SK-N-SH treated with all-trans-retinoic acid at 6 μM for 48 hours (cell line): ENCODE measurements at regions not wholly inside any gene's neighbourhood (a gene's known extent, or its start where the extent isn't known, plus 50 kb on each side); places are given as distances from the start of the nearest gene placed in this dataset.

Experiments
- ARNTL ChIP-seq: fragments of 450-650 bp; formaldehyde crosslinking; IDR thresholded peaks from 2 replicates; pipeline ENCODE4 v1.5.0; 2020; ENCODE audit warnings: low read depth, mild to moderate bottlenecking, moderate library complexity, borderline replicate concordance
- BACH2 ChIP-seq: fragments of 250-450 bp; sonication (Bioruptor Pico); IDR thresholded peaks from 2 replicates; pipeline ENCODE4 v1.9.0; 2021; ENCODE audit warnings: mild to moderate bottlenecking, borderline replicate concordance
- SNAI2 ChIP-seq: fragments of 250-450 bp; sonication (Bioruptor Pico); IDR thresholded peaks from 2 replicates; pipeline ENCODE4 v1.5.0; 2020; ENCODE audit warnings: mild to moderate bottlenecking, moderate library complexity
- ZNF70 ChIP-seq: fragments of 450-650 bp; formaldehyde crosslinking; IDR thresholded peaks from 2 replicates; pipeline ENCODE4 v1.5.0; 2020; ENCODE audit warnings: mild to moderate bottlenecking, moderate library complexity
- TF ChIP-seq, protein P1 (sequence below): fragments of 250-450 bp; sonication (Bioruptor Pico); IDR thresholded peaks from 2 replicates; pipeline ENCODE4 v1.8.0; 2021; ENCODE audit warnings: low read depth, mild to moderate bottlenecking, moderate library complexity, borderline replicate concordance
- TF ChIP-seq, protein P2 (sequence below): fragments of 250-450 bp; sonication (Bioruptor Pico); IDR thresholded peaks from 2 replicates; pipeline ENCODE4 v1.8.0; 2020; ENCODE audit warnings: mild to moderate bottlenecking, moderate library complexity, borderline replicate concordance

DNA sequence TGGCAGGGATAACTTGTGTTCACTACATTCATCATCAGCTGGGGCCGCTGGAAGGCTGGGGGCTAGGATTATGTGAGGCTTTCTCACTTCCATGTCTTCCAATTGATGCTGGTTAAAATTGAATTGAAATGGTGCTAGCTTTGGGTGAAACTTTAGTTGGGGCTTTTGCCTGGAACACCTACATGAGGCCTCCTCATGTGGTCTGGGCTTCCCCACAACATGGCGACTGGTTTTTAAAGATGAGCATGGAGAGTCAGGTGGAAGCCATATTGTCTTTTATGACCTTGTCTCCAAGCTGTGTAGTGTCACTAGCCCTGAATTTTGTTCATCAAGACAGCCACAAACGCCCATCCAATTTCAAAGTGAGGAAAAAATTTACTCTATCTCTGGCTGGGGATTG, 1033.9 kb downstream of the TYW1 start:
- no peak for TF ChIP-seq SNAI2
- TF ChIP-seq, protein P1, sequence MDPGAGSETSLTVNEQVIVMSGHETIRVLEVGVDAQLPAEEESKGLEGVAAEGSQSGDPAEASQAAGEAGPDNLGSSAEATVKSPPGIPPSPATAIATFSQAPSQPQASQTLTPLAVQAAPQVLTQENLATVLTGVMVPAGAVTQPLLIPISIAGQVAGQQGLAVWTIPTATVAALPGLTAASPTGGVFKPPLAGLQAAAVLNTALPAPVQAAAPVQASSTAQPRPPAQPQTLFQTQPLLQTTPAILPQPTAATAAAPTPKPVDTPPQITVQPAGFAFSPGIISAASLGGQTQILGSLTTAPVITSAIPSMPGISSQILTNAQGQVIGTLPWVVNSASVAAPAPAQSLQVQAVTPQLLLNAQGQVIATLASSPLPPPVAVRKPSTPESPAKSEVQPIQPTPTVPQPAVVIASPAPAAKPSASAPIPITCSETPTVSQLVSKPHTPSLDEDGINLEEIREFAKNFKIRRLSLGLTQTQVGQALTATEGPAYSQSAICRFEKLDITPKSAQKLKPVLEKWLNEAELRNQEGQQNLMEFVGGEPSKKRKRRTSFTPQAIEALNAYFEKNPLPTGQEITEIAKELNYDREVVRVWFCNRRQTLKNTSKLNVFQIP (CRISPR knock-in tag), result no peak
- no peak for TF ChIP-seq BACH2 (CRISPR knock-in tag)
- TF ChIP-seq, protein P2, sequence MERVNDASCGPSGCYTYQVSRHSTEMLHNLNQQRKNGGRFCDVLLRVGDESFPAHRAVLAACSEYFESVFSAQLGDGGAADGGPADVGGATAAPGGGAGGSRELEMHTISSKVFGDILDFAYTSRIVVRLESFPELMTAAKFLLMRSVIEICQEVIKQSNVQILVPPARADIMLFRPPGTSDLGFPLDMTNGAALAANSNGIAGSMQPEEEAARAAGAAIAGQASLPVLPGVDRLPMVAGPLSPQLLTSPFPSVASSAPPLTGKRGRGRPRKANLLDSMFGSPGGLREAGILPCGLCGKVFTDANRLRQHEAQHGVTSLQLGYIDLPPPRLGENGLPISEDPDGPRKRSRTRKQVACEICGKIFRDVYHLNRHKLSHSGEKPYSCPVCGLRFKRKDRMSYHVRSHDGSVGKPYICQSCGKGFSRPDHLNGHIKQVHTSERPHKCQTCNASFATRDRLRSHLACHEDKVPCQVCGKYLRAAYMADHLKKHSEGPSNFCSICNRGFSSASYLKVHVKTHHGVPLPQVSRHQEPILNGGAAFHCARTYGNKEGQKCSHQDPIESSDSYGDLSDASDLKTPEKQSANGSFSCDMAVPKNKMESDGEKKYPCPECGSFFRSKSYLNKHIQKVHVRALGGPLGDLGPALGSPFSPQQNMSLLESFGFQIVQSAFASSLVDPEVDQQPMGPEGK (CRISPR knock-in tag), result no peak
- no peak for TF ChIP-seq ZNF70 (CRISPR knock-in tag)
- no peak for TF ChIP-seq ARNTL (CRISPR knock-in tag)
